ENCODE measurements at regions not wholly inside any gene's neighbourhood (a gene's known extent, or its start where the extent isn't known, plus 50 kb on each side); places are given as distances from the start of the nearest gene placed in this dataset.

DNA sequence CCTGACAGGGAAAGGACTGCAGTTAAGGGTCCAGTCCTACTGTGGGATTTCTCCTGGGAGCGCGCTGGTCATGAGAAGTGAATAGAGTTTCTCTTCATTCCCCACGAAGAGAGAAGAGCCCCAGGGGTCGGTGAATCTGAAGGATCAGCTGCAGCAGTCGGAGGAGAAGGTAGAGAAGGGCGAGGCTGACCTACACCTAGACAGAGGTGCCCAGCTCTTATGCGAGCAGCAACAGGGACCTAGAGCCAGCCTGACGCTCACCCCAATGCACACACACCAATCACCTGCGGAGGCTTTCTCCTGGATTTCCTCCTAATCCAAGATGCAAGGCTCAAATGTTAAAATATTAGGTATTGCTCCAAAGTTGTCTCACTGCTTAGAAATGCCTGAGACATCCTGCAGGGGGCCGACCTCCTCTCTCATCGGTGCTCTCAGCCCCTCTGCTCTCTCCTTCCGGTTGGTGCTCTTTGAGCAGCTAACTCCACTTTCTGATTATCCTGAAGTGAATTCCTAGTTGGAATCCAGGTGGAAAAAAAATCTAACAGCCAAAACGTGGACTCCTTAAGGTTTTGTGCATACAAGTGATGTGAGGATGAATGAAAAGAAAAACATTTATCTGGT lies 176.4 kb downstream of the AHR start:
- DNase-seq (ENCODE audit: low read depth), result no peak
- TF ChIP-seq, protein P1, sequence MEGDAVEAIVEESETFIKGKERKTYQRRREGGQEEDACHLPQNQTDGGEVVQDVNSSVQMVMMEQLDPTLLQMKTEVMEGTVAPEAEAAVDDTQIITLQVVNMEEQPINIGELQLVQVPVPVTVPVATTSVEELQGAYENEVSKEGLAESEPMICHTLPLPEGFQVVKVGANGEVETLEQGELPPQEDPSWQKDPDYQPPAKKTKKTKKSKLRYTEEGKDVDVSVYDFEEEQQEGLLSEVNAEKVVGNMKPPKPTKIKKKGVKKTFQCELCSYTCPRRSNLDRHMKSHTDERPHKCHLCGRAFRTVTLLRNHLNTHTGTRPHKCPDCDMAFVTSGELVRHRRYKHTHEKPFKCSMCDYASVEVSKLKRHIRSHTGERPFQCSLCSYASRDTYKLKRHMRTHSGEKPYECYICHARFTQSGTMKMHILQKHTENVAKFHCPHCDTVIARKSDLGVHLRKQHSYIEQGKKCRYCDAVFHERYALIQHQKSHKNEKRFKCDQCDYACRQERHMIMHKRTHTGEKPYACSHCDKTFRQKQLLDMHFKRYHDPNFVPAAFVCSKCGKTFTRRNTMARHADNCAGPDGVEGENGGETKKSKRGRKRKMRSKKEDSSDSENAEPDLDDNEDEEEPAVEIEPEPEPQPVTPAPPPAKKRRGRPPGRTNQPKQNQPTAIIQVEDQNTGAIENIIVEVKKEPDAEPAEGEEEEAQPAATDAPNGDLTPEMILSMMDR (IDR thresholded peaks at IDR 0.05; ENCODE audit: low read depth, low read length, missing control alignments), result peak; percentile 50
- H3K4me3 ChIP-seq (ENCODE audit: low read depth, low read length), result no peak overlapping the region

DNA sequence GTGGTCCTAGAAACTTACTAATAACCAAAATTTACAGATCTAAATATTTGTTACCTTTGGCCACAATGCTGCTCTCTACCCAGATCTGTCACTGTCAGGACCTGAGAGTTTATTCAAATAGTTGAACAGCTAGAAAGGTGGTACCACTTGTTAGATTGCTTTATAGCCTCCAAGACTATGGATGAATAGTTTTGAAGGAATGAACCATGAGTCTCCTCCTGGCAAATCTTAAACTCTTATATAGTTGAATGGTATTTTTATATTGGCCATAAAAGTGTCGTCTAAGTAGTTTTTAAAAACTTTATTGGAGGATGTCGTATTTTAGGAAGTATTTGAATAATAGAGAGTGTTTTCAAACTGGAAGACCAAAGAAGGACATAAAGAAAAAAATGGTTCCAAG lies 178.7 kb downstream of the AHR start:
- DNase-seq (ENCODE audit: low read depth), result no peak
- no peak overlapping the region for H3K4me3 ChIP-seq (ENCODE audit: low read depth, low read length)
- TF ChIP-seq, protein P1 (IDR thresholded peaks at IDR 0.05; ENCODE audit: low read depth, low read length, missing control alignments), result no peak

DNA sequence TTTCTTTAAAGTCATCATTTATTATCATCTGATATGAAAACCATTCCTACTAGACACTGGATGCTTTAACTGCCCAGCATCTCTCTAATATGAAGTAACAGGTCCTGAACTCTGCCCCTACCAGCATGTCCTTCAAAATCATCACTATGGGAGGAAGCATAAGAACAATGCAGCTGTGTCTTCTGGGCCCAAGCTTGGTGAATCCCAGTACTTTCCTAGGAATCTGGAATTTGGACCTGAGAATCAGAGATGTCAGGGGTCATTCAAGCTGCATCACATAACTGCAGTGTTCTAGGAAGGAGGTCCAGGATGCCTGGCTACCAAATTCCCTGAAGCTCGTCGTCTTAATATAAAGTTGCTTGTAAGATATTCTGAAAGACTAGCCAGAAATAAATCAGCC lies 182.7 kb downstream of the AHR start:
- DNase-seq (ENCODE audit: low read depth), result no peak
- no peak overlapping the region for H3K4me3 ChIP-seq (ENCODE audit: low read depth, low read length)
- TF ChIP-seq, protein P1 (IDR thresholded peaks at IDR 0.05; ENCODE audit: low read depth, low read length, missing control alignments), result no peak

DNA sequence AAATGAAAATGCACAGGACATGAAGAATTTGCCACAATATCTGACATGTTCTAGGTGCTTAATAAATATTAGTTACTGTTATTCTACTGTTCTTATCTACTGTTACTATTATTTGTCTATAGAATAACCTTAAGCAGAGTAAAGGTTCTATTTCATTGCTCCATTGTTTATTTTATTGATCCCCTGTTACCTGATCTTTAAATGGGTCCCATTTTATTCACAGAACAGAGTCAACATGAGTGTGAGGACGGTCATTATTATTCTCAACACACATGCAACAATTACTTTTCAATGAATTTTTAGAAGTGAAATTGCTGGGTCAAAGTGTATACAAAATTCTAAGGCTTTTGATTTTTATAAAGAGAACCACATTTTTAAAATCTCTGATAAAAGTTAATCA lies 186.9 kb downstream of the AHR start:
- DNase-seq (ENCODE audit: low read depth), result no peak
- H3K4me3 ChIP-seq (ENCODE audit: low read depth, low read length), result no peak overlapping the region
- TF ChIP-seq, protein P1 (IDR thresholded peaks at IDR 0.05; ENCODE audit: low read depth, low read length, missing control alignments), result no peak

DNA sequence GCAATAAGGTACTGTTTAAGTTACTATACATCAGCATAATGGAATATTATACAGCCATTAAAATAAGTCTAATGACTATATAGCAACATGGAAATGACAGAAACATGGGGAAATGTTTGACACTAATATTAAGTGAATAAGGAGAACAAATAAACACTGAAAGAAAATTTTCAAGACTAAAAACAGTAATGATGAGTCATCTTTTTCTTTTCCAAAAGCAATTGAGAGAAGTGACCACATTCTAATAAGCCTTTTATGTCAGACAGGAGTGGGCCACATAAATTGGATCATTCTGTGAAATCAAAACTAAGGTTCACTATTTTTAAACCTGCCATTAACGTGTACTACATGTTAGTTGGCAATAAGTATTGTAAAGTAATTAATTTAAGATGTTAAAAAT lies 187.5 kb downstream of the AHR start:
- no peak for DNase-seq (ENCODE audit: low read depth)
- TF ChIP-seq, protein P1 (IDR thresholded peaks at IDR 0.05; ENCODE audit: low read depth, low read length, missing control alignments), result no peak
- no peak overlapping the region for H3K4me3 ChIP-seq (ENCODE audit: low read depth, low read length)

DNA sequence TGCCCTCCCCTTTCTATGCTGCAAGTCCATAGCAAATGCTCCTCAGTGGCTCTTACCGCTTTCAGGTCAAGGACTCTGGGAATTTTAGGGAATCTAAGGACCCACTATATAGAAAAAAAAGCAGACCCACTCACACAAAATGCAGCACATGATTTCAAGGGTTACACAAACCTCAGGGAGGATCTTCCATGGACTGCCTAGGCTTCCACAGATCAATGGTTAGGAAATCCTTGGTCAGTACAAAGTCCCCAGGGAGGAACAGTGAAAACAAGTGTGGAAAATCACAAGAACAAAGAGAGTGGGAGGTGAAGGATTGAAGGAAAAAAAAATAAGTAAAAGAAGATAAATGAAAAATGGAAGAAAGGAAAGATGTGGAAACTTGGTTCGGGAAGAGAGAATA lies 188.4 kb downstream of the AHR start:
- DNase-seq (ENCODE audit: low read depth), result no peak
- H3K4me3 ChIP-seq (ENCODE audit: low read depth, low read length), result no peak overlapping the region
- TF ChIP-seq, protein P1 (IDR thresholded peaks at IDR 0.05; ENCODE audit: low read depth, low read length, missing control alignments), result no peak

DNA sequence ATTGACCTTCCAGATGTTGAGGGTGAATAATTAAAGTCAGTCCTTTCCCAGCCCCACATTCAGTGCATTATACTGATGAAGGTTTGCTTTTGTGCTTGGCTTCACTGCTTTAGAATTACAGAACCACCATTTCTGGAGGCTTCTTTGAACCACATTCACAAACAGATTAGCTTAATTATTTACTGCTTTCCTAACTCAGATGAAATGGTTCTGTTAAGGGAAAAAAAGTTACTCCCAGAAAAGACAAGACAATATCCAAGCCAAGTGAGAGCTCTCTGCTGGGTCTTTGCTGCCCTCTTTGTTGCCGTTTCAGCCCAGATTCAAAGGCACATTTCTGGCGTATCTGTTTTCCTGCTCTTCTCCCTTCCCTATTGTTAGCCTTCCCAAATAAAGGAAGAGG lies 188.9 kb downstream of the AHR start:
- DNase-seq (ENCODE audit: low read depth), result no peak
- no peak overlapping the region for H3K4me3 ChIP-seq (ENCODE audit: low read depth, low read length)
- TF ChIP-seq, protein P1 (IDR thresholded peaks at IDR 0.05; ENCODE audit: low read depth, low read length, missing control alignments), result no peak
